ENCODE measurements at regions not wholly inside any gene's neighbourhood (a gene's known extent, or its start where the extent isn't known, plus 50 kb on each side); places are given as distances from the start of the nearest gene placed in this dataset.

- ChIA-PET CTCF (interaction anchor here (0.6 to 2.1 kb wide), 3 partner anchors 38 to 73 kb away, joined by 4 to 9 read pairs (median 6); no protein-coding TSS in a partner anchor), POLR2A (no interaction called here)
- Histone ChIP-seq H3K9me3 (no peaks in the 10 kb centered on the region), H3K4me1 (no peaks in the 10 kb centered on the region), H3K4me3 (no peak overlapping the region), H3K4me2 (no peak overlapping the region), H3K27ac (no peak overlapping the region)
- TF ChIP-seq RCOR1 (IDR thresholded peaks at IDR 0.05; ENCODE audit: low read depth, low read length) (no peak), MAZ (IDR thresholded peaks at IDR 0.05; ENCODE audit: borderline replicate concordance, low read depth, low read length) (no peak), POLR2AphosphoS2 (conservative IDR thresholded peaks at IDR 0.05; ENCODE audit: low read length) (no peak), ESRRA (IDR thresholded peaks at IDR 0.05; ENCODE audit: borderline replicate concordance, low read length) (no peak), HOXB5 (CRISPR knock-in tag; IDR thresholded peaks at IDR 0.05) (no peak)
- TF ChIP-seq, protein P1, sequence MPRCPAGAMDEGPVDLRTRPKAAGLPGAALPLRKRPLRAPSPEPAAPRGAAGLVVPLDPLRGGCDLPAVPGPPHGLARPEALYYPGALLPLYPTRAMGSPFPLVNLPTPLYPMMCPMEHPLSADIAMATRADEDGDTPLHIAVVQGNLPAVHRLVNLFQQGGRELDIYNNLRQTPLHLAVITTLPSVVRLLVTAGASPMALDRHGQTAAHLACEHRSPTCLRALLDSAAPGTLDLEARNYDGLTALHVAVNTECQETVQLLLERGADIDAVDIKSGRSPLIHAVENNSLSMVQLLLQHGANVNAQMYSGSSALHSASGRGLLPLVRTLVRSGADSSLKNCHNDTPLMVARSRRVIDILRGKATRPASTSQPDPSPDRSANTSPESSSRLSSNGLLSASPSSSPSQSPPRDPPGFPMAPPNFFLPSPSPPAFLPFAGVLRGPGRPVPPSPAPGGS (IDR thresholded peaks at IDR 0.05), result no peak
- FAIRE-seq (no peak), DNase-seq (ENCODE audit: low read depth in 1 of 2, low spot score in 1 of 2) (no peak), ATAC-seq (no peak)
- WGBS (ENCODE audit: missing lambda C conversion rate), result 48% methylated on average over 11 of the region's 15 CpGs
These were observed 74.7 kb upstream of the WNT11 start for GRCh38 chr11:76280882-76281557.

GRCh38 chr11:76280151-76280881 is 74.0 kb upstream of the WNT11 start:
- CTCF ChIA-PET, result interaction anchor here (0.6 to 2.1 kb wide), 4 partner anchors 14 to 72 kb away, joined by 4 to 9 read pairs (median 5); no protein-coding TSS in a partner anchor
- no peak for FAIRE-seq
- no peak for ATAC-seq

GRCh38 chr11:76279646-76280045 is 73.3 kb upstream of the WNT11 start:
- peaks cover 1% of the 10 kb centered on the region; the same call in 1 of the 3 replicates for H3K9me3 ChIP-seq
- H3K4me2 ChIP-seq, result no peak overlapping the region
- H3K4me3 ChIP-seq, result no peak overlapping the region
- TF ChIP-seq ELK1 (IDR thresholded peaks at IDR 0.05; ENCODE audit: low read depth, low read length) (no peak), E2F6 (IDR thresholded peaks at IDR 0.05; ENCODE audit: borderline replicate concordance, low read depth) (no peak), CBX8 (IDR thresholded peaks at IDR 0.05) (no peak), TP53 (CRISPR knock-in tag; IDR thresholded peaks at IDR 0.05) (no peak), KDM5A (IDR thresholded peaks at IDR 0.05) (no peak), TFCP2L1 (CRISPR knock-in tag; IDR thresholded peaks at IDR 0.05) (no peak), CEBPB (IDR thresholded peaks at IDR 0.05) (no peak), MYC (IDR thresholded peaks at IDR 0.05; ENCODE audit: borderline replicate concordance, low read length) (no peak), NPAS2 (CRISPR knock-in tag; IDR thresholded peaks at IDR 0.05; ENCODE audit: borderline replicate concordance) (no peak), BHLHE40 (IDR thresholded peaks at IDR 0.05; ENCODE audit: low read depth, low read length) (no peak), EP300 (IDR thresholded peaks at IDR 0.05) (no peak), PHF8 (IDR thresholded peaks at IDR 0.05; ENCODE audit: borderline replicate concordance, low read depth) (no peak), NR3C1 (IDR thresholded peaks at IDR 0.05) (no peak), HDAC2 (IDR thresholded peaks at IDR 0.05) (no peak)
- ChIA-PET CTCF (interaction anchor here (1.1 kb wide), 1 partner anchor 87 kb away, joined by 3 read pairs; no protein-coding TSS in a partner anchor), POLR2A (no interaction called here)
- no peak overlapping the region for H3K27ac ChIP-seq
- H3K4me1 ChIP-seq, result no peaks in the 10 kb centered on the region
- FAIRE-seq (no peak), ATAC-seq (no peak), DNase-seq (ENCODE audit: low read depth in 1 of 2, low spot score in 1 of 2) (no peak)
- 74% methylated on average over 7 of the region's 7 CpGs for WGBS (ENCODE audit: missing lambda C conversion rate)

More at GRCh38 chr11:76280151-76280881, 74.0 kb upstream of the WNT11 start:
- Histone ChIP-seq H3K4me1 (no peaks in the 10 kb centered on the region), H3K4me3 (no peak overlapping the region), H3K9me3 (no peaks in the 10 kb centered on the region), H3K27ac (no peak overlapping the region), H3K4me2 (no peak overlapping the region)
- TF ChIP-seq ZFP36 (IDR thresholded peaks at IDR 0.05; ENCODE audit: borderline replicate concordance, partially characterized antibody) (no peak), RCOR1 (IDR thresholded peaks at IDR 0.05; ENCODE audit: low read depth, low read length) (no peak), FOSL2 (IDR thresholded peaks at IDR 0.05) (no peak), FOSL2 (CRISPR knock-in tag; IDR thresholded peaks at IDR 0.05) (no peak), FOSB (CRISPR knock-in tag; IDR thresholded peaks at IDR 0.05) (no peak), ZNF302 (CRISPR knock-in tag; IDR thresholded peaks at IDR 0.05) (no peak), RNF2 (IDR thresholded peaks at IDR 0.05; ENCODE audit: borderline replicate concordance, low read depth) (no peak)
- TF ChIP-seq, protein P2, sequence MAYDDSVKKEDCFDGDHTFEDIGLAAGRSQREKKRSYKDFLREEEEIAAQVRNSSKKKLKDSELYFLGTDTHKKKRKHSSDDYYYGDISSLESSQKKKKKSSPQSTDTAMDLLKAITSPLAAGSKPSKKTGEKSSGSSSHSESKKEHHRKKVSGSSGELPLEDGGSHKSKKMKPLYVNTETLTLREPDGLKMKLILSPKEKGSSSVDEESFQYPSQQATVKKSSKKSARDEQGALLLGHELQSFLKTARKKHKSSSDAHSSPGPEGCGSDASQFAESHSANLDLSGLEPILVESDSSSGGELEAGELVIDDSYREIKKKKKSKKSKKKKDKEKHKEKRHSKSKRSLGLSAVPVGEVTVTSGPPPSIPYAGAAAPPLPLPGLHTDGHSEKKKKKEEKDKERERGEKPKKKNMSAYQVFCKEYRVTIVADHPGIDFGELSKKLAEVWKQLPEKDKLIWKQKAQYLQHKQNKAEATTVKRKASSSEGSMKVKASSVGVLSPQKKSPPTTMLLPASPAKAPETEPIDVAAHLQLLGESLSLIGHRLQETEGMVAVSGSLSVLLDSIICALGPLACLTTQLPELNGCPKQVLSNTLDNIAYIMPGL (CRISPR knock-in tag; IDR thresholded peaks at IDR 0.05; ENCODE audit: borderline replicate concordance), result no peak
- TF ChIP-seq, protein P1 (IDR thresholded peaks at IDR 0.05), result no peak
- DNase-seq (ENCODE audit: low read depth in 1 of 2, low spot score in 1 of 2), result no peak
- 61% methylated on average over 12 of the region's 16 CpGs for WGBS (ENCODE audit: missing lambda C conversion rate)
- POLR2A ChIA-PET, result no interaction called here

All from A549 (cell line).